ENCODE measurements at regions not wholly inside any gene's neighbourhood (a gene's known extent, or its start where the extent isn't known, plus 50 kb on each side); places are given as distances from the start of the nearest gene placed in this dataset.
A peak's percentile ranks its signal among the peaks of the same experiment; 100 is the strongest.

DNA sequence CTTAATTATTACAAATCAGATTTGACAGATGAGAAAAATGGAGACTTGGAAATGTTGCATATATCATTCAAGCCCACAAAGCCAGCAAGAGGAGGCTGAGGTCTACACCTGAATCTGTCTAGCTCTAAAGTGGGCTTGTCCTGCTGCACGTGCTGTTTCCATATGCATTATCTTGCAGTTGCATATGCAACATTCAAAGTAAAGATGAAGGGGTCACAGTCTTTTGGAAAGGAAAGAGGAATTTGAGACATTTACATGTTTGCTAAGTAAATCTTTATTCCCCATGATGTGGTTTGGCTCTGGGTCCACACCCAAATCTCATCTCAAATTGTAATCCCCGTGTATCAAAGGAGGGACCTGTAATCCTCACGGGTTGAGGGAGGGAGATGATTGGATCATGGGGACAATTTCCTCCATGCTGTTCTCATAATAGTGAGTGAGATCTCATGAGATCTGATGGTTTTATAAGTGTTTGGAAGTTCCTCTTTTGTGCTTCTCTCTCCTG lies 98.3 kb downstream of the BACH1 start:
- no peaks in the 10 kb centered on the region for H3K4me1 ChIP-seq

GRCh38 chr21:29403301-29403700 lies 104.6 kb downstream of the BACH1 start:
- no peaks in the 10 kb centered on the region for H3K4me1 ChIP-seq
- TF ChIP-seq POLR2A (IDR thresholded peaks at IDR 0.05) (no peak), CTCF (IDR thresholded peaks at IDR 0.05) (no peak)
- no peak overlapping the region for H3K27ac ChIP-seq
- DNase-seq (no peak), ATAC-seq (no peak)
- H3K4me3 ChIP-seq: no peak overlapping the region
- no peaks in the 10 kb centered on the region for H3K9me3 ChIP-seq
- H3K36me3 ChIP-seq: no peaks in the 10 kb centered on the region
- intact Hi-C loops (cut with DNase I): no loop called here
- no peaks in the 10 kb centered on the region for H3K27me3 ChIP-seq

More for the DNA sequence above, 98.3 kb downstream of the BACH1 start:
- no peak for DNase-seq
- ATAC-seq: no peak
- no peaks in the 10 kb centered on the region for H3K9me3 ChIP-seq
- H3K27ac ChIP-seq: no peak overlapping the region
- no peaks in the 10 kb centered on the region for H3K27me3 ChIP-seq
- no peaks in the 10 kb centered on the region for H3K36me3 ChIP-seq
- no peak overlapping the region for H3K4me3 ChIP-seq
- TF ChIP-seq POLR2A (IDR thresholded peaks at IDR 0.05) (no peak), CTCF (IDR thresholded peaks at IDR 0.05) (no peak)
- WGBS (ENCODE audit: insufficient coverage, low coverage, low lambda C conversion rate, missing lambda C conversion rate): 89% methylated on average over 1 of the region's 3 CpGs
- intact Hi-C loops (cut with DNase I): no loop called here

DNA sequence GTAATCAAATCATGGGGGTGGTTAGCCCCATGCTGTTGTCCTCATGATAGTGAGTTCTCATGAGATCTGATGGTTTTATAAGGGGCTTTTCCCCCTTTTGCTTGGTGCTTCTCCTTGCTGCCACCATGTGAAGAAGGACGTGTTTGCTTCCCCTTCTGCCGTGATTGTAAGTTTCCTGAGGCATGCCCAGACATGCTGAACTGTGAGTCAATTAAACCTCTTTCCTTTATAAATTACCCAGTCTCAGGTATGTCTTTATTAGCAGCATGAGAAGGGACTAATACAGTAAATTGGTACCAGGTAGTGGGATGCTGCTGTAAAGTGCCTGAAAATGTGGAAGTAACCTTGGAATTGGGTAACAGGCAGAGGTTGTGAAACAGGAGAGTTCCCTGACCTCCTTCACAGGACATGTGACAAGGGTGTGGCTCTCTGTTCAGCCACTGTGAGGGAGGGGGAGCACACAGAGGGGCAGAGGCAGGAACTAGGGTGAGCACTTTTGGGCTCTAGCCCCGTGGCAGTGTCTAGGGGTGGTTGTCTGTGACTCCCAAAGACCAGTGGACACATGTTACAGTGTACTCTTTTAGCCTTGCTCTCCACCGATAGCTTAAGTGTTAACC lies 105.3 kb downstream of the BACH1 start:
- no peaks in the 10 kb centered on the region for H3K27me3 ChIP-seq
- 100% methylated on average over 1 of the region's 4 CpGs for WGBS (ENCODE audit: insufficient coverage, low coverage, low lambda C conversion rate, missing lambda C conversion rate)
- H3K36me3 ChIP-seq: no peaks in the 10 kb centered on the region
- ATAC-seq: peak; percentile 52 to 70 (median 57)
- H3K4me3 ChIP-seq: no peak overlapping the region
- no peak overlapping the region for H3K27ac ChIP-seq
- no peaks in the 10 kb centered on the region for H3K4me1 ChIP-seq
- intact Hi-C loops (cut with DNase I): no loop called here
- TF ChIP-seq POLR2A (IDR thresholded peaks at IDR 0.05) (no peak), CTCF (IDR thresholded peaks at IDR 0.05) (no peak)
- peak in 2 of 3 donors; percentile 52 for DNase-seq
- no peaks in the 10 kb centered on the region for H3K9me3 ChIP-seq

GRCh38 chr21:29405503-29406122 lies 106.9 kb downstream of the BACH1 start:
- TF ChIP-seq POLR2A (IDR thresholded peaks at IDR 0.05) (no peak), CTCF (IDR thresholded peaks at IDR 0.05) (no peak)
- Histone ChIP-seq H3K27ac (no peak overlapping the region), H3K4me3 (no peak overlapping the region), H3K4me1 (no peaks in the 10 kb centered on the region), H3K9me3 (no peaks in the 10 kb centered on the region), H3K27me3 (no peaks in the 10 kb centered on the region), H3K36me3 (no peaks in the 10 kb centered on the region)
- 90% methylated on average over 2 of the region's 2 CpGs for WGBS (ENCODE audit: insufficient coverage, low coverage, low lambda C conversion rate, missing lambda C conversion rate)
- DNase-seq: no peak
- ATAC-seq: no peak
- intact Hi-C loops (cut with DNase I): no loop called here

All from right lobe of liver (tissue), 6 donors.